ENCODE measurements at regions not wholly inside any gene's neighbourhood (a gene's known extent, or its start where the extent isn't known, plus 50 kb on each side); places are given as distances from the start of the nearest gene placed in this dataset.

DNA sequence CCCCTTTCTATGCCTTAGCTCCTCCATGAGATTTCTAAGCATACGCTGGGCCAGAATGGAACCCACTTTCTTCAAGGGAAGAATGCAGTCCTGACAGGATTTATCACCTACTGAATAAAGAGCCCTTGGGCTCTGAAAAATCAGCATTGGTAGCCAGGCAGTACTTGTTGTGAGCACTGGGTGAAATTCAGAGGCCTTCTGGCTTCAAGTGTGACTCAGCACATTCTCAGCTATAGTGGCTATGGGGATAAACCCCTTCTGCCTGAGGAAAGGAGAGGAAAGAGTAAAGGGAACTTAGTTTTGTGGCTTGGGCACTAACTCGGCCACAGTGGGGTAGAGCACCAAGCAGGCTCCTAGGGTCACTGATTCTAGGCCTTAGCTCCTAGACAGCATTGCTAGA lies 574.8 kb downstream of the JRKL start:
- TF ChIP-seq, protein P1, sequence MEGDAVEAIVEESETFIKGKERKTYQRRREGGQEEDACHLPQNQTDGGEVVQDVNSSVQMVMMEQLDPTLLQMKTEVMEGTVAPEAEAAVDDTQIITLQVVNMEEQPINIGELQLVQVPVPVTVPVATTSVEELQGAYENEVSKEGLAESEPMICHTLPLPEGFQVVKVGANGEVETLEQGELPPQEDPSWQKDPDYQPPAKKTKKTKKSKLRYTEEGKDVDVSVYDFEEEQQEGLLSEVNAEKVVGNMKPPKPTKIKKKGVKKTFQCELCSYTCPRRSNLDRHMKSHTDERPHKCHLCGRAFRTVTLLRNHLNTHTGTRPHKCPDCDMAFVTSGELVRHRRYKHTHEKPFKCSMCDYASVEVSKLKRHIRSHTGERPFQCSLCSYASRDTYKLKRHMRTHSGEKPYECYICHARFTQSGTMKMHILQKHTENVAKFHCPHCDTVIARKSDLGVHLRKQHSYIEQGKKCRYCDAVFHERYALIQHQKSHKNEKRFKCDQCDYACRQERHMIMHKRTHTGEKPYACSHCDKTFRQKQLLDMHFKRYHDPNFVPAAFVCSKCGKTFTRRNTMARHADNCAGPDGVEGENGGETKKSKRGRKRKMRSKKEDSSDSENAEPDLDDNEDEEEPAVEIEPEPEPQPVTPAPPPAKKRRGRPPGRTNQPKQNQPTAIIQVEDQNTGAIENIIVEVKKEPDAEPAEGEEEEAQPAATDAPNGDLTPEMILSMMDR (IDR thresholded peaks at IDR 0.05; ENCODE audit: low read depth, low read length, poor library complexity, severe bottlenecking) = no peak
- no peak for TF ChIP-seq EZH2phosphoT487 (IDR thresholded peaks at IDR 0.05; ENCODE audit: borderline replicate concordance, low read length)
